22Rv1 (cell line): ENCODE measurements at regions not wholly inside any gene's neighbourhood (a gene's known extent, or its start where the extent isn't known, plus 50 kb on each side); places are given as distances from the start of the nearest gene placed in this dataset.

Experiments
- ZFX ChIP-seq: fragments of 450-650 bp; IDR thresholded peaks from 2 replicates; pipeline ENCODE4 v1.6.1; 2017; ENCODE audit warnings: antibody characterized with exemption, borderline replicate concordance
- TF ChIP-seq, protein P1 (sequence below): fragments of 450-650 bp; IDR thresholded peaks from 2 replicates; pipeline ENCODE4 v1.5.1; 2017; ENCODE audit warnings: mild to moderate bottlenecking

DNA sequence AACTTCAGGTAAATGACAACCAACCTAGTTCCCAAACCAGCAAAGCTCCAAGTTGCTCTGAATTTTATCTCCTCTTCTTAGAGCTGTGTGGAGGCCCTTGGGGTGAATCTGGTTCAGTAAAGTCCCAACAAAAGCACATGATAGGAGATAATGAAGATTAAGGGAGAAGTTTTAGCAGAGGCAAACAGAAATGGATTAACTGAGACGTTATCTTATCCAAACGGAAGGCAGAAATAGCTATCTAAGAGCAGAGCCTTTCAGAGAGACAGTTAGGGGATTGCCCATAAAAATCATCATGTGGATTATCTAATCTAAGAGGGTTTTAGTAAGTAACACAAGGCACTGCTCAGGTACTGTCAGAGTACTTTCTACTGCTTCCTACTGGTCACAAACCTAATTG, 183.9 kb upstream of the ZNF618 start:
- TF ChIP-seq, protein P1, sequence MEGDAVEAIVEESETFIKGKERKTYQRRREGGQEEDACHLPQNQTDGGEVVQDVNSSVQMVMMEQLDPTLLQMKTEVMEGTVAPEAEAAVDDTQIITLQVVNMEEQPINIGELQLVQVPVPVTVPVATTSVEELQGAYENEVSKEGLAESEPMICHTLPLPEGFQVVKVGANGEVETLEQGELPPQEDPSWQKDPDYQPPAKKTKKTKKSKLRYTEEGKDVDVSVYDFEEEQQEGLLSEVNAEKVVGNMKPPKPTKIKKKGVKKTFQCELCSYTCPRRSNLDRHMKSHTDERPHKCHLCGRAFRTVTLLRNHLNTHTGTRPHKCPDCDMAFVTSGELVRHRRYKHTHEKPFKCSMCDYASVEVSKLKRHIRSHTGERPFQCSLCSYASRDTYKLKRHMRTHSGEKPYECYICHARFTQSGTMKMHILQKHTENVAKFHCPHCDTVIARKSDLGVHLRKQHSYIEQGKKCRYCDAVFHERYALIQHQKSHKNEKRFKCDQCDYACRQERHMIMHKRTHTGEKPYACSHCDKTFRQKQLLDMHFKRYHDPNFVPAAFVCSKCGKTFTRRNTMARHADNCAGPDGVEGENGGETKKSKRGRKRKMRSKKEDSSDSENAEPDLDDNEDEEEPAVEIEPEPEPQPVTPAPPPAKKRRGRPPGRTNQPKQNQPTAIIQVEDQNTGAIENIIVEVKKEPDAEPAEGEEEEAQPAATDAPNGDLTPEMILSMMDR, result no peak
- no peak for TF ChIP-seq ZFX
